ENCODE measurements at regions not wholly inside any gene's neighbourhood (a gene's known extent, or its start where the extent isn't known, plus 50 kb on each side); places are given as distances from the start of the nearest gene placed in this dataset.

GRCh38 chr5:105158526-105158925 is 1595.9 kb upstream of the NUDT12 start:
- Histone ChIP-seq H2AFZ (replicated peaks; ENCODE audit: low read length, poor library complexity) (no peak overlapping the region), H3K4ac (ENCODE audit: low read depth, low read length) (no peak overlapping the region), H3K4me2 (ENCODE audit: low read depth, low read length) (no peak overlapping the region), H4K8ac (ENCODE audit: low read depth in 2 of 2, low read length in 2 of 2) (no peak overlapping the region), H4K91ac (ENCODE audit: insufficient read depth, low read depth, low read length) (no peak overlapping the region), H3K18ac (ENCODE audit: low read depth, low read length) (no peak overlapping the region), H3K79me1 (ENCODE audit: low read depth in 1 of 2, low read length in 2 of 2) (no peaks in the 10 kb centered on the region), H3K9me3 (ENCODE audit: control insufficient read depth, insufficient read depth, low read length) (peaks cover 3% of the 10 kb centered on the region), H4K20me1 (ENCODE audit: insufficient read depth, low read length) (no peaks in the 10 kb centered on the region), H2BK15ac (ENCODE audit: low read depth, low read length) (no peak overlapping the region), H3K9ac (ENCODE audit: low read depth, low read length) (no peak overlapping the region), H3K14ac (replicated peaks; ENCODE audit: low read depth, low read length) (no peak overlapping the region), H3K27me3 (ENCODE audit: control insufficient read depth, insufficient read depth, low read length) (no peaks in the 10 kb centered on the region), H3K4me3 (ENCODE audit: insufficient read depth, low read depth, low read length) (no peak overlapping the region), H2BK5ac (ENCODE audit: low read depth, low read length, poor library complexity, severe bottlenecking) (no peak overlapping the region), H2AK5ac (ENCODE audit: low read depth, low read length) (no peak overlapping the region), H4K5ac (ENCODE audit: low read depth, low read length) (no peak overlapping the region), H2BK20ac (ENCODE audit: low read depth, low read length) (no peak overlapping the region), H2AK9ac (replicated peaks; ENCODE audit: low read depth, low read length, poor library complexity) (no peak overlapping the region), H2BK120ac (ENCODE audit: low read depth, low read length) (no peak overlapping the region), H3K4me1 (ENCODE audit: control insufficient read depth, insufficient read depth, low read length) (no peaks in the 10 kb centered on the region), H3K36me3 (ENCODE audit: control insufficient read depth, insufficient read depth, low read length) (no peaks in the 10 kb centered on the region), H3K23ac (ENCODE audit: low read depth, low read length) (no peak overlapping the region), H3K9me1 (ENCODE audit: insufficient read depth, low read length) (no peaks in the 10 kb centered on the region), H3K56ac (ENCODE audit: extremely low read depth, insufficient read depth, low read length) (no peak overlapping the region), H3K27ac (ENCODE audit: insufficient read depth, low read length) (no peak overlapping the region)
- WGBS, 2 experiments (ENCODE audit: extremely low coverage in 2 of 2, insufficient read length in 1 of 2), result no CpG with 5 or more reads among the region's 4 CpGs
- dilution Hi-C loops (cut with HindIII; ENCODE audit: low sequenced_read_pairs, unreplicated experiment) (no loop called here), intact Hi-C loops (cut with micrococcal nuclease) (no loop called here), in situ Hi-C loops (cut with MboI; ENCODE audit: low sequenced_read_pairs) (no loop called here)
- CTCF ChIA-PET, result no interaction called here
- POLR2A ChIA-PET (ENCODE audit: unreplicated experiment), result no interaction called here
- no TSS peak for BruUV-seq (replicated peaks)
- DNase-seq, result no peak
- ATAC-seq (ENCODE audit: low read depth), result no peak
- TF ChIP-seq POLR2A (IDR thresholded peaks at IDR 0.05; ENCODE audit: low read depth, low read length) (no peak), MXI1 (IDR thresholded peaks at IDR 0.05; ENCODE audit: borderline replicate concordance, low read depth, low read length) (no peak), MAZ (IDR thresholded peaks at IDR 0.05; ENCODE audit: borderline replicate concordance, low read depth, low read length) (no peak), USF2 (IDR thresholded peaks at IDR 0.05; ENCODE audit: low read depth, low read length) (no peak), SMC3 (IDR thresholded peaks at IDR 0.05; ENCODE audit: low read depth, low read length) (no peak), NFE2L2 (IDR thresholded peaks at IDR 0.05; ENCODE audit: low read depth, low read length) (no peak), CEBPB (IDR thresholded peaks at IDR 0.05; ENCODE audit: low read depth, low read length) (no peak), RAD21 (IDR thresholded peaks at IDR 0.05; ENCODE audit: low read length) (no peak), BHLHE40 (IDR thresholded peaks at IDR 0.05; ENCODE audit: low read depth, low read length) (no peak), CHD1 (IDR thresholded peaks at IDR 0.05; ENCODE audit: low read depth, low read length) (no peak), ELK1 (IDR thresholded peaks at IDR 0.05; ENCODE audit: borderline replicate concordance, low read depth, low read length) (no peak), RFX5 (IDR thresholded peaks at IDR 0.05; ENCODE audit: low read depth, low read length) (no peak), CTCF (conservative IDR thresholded peaks at IDR 0.05; ENCODE audit: low read depth, low read length) (no peak)

Measured in IMR-90 (cell line).